Activated CD4-positive, alpha-beta T cell treated with anti-CD3 and anti-CD28 coated beads, Interleukin-2, Interleukin-4, amounts not matched to agents 100 ng/mL and 50 ng/mL, durations not matched to agents 16 hours and 8 hours (primary cell): ENCODE measurements at regions not wholly inside any gene's neighbourhood (a gene's known extent, or its start where the extent isn't known, plus 50 kb on each side); places are given as distances from the start of the nearest gene placed in this dataset.
A peak's percentile ranks its signal among the peaks of the same experiment; 100 is the strongest.

Experiments used
- DNase-seq: peaks from one replicate; pipeline ENCODE4 v3.0.0-alpha.2; 2020; ENCODE audit warnings: low spot score

DNA sequence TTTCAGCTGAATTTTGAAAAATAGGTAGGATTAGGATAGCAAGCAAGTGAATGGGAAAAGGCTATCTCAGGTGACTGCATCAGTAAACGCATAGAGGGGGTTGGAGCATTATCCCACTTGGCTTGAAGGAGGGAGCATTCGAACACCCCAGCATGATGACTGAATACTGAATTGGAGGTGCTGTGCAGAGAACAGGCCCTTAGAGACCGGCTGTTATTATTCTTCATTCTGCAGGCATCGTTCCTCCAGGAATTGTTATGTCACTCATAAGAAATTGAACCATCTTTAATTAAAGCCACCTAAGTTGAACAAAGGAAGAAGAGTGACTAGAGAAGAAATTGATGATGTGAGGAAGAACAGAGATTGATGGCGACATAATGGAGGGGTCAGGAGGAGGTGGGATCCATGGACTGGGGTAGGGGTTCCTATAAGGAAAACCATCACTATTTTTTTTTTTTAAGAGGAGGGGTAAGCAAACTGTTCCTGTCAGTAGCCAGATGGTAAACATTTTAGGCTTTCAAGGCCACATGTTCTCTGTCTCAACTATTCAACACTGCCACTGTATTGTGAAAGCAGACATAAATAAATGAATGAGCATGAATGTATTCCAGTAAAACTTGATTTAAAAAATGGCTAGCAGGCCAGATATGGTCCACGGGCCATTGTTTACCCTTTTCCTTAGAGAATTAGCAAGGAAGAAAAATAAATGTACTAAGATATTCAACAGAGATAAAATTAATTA lies 264.7 kb upstream of the TAC1 start:
- DNase-seq: no peak

DNA sequence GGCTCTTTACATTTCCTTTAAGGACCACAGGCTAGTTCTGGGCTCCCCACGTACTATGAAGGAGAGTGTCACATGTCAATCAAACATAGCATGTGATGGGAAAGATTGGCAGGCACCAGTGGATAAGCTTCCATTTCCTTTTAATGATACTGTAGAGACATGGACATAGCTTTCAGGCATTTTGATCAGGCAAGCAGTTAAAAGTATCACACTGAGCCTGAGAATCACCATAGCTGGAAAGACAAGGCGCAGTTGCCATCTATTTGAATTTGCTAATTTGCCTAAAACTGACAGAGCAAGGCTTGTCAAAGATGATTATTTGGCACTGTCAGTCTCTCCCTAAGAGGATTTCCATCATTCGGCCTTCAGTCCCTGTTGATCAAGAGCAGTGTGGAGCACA lies 263.4 kb upstream of the TAC1 start:
- no peak for DNase-seq

GRCh38 chr7:97470726-97471125 lies 261.2 kb upstream of the TAC1 start:
- no peak for DNase-seq

GRCh38 chr7:97471491-97471890 lies 260.4 kb upstream of the TAC1 start:
- no peak for DNase-seq

DNA sequence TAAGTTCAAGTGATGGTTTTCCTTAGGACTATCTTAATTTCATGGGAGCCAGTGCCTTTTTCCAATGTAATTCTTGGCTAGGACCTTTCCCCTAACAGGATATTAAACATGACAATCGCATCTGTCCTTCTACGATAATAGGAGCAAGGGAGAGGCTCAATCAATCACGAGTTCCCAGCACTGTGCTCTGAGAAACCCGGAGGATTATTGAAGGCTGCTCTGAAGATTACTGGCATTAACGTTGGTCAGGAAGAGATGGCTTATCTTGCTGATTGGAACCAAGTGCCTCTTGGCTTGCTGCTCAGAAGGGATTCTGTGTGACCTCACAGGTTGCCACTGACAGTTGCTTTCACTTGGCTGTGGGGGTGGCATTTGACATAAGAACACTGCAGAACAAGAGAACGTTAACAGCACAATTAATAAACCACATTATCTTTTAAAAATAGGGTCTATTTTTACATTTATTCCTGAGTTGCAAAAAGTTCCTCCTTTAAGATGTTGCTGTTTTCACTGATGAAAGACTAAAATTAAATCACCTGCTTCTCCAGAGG lies 252.1 kb upstream of the TAC1 start:
- DNase-seq: no peak

- no peak for DNase-seq
Measured at GRCh38 chr7:97480772-97481390, 251.0 kb upstream of the TAC1 start.

DNA sequence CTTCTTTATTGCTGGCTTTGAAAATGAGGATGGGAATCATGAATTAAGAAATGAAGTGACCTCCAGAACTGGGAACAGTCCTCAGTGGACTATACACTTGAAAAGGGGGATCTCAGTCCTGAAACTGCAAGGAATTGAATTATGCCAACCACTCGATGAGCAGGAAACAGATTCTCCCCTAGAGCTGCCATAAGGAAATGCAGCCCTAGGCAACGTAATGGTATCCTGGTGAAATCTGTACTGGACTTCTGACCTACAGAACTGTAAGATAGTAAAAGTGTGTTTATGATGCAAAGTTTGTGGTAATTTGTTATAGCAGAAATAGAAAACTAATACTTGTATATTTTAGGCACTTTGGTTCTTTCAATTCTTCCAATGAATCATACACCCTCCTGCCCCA lies 236.4 kb upstream of the TAC1 start:
- DNase-seq: no peak

DNA sequence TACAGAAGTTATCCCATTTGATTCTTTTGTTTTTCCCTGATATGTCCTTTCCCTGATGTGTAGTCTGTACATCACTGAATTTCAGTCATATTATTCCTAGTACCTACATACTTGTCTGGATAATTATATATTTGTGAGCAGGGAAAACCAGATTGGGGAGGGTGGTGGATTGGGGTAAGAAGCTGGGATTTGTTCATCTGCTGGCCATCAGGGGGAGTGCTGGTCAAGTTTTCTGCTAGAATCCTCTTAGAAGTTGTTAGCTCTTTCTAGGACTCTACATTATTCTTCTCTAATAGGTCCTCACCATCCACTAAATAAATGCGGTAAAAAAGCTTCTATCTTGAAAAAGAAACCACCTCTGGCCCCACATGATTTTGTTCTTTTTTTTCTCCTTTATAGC lies 232.7 kb upstream of the TAC1 start:
- DNase-seq: peak; percentile 9

DNA sequence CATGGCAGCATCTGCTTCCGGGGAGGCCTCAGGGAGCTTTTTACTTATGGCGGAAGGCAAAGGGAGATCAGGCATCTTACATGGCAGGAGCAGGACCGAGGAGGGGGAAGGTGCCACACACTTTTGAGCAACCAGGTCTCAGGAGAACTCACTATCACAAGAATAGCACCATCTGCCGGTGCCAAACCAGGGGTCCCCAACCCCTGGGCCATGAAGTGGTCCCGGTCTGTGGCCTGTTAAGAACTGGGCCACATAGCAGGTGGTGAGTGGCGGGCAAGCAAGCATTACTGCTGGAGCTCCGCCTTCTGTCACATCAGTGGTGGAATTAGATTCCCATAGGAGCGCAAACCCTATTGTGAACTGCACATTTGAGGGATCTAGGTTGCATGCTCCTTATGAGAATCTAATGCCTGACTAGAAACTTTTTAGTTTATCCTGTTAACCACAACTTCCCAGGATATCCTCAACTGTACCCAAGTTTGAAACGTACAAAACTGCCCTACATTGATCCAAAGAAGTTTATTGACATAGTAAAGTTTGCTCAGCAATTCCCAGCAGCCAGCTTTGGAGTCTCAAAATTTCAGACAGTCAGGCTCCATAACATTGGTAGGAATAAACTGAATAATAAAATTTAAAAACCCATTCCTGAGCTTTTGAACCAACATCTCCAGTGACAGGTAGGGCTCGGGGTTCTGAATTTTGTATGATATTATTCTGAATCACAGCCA lies 228.4 kb upstream of the TAC1 start:
- DNase-seq: no peak

GRCh38 chr7:97506728-97507127 lies 225.2 kb upstream of the TAC1 start:
- peak; percentile 2 for DNase-seq

- DNase-seq: no peak
Measured at GRCh38 chr7:97512441-97513207, 219.3 kb upstream of the TAC1 start.

GRCh38 chr7:97513326-97513725 lies 218.6 kb upstream of the TAC1 start:
- DNase-seq: no peak

GRCh38 chr7:97541188-97541587 lies 190.7 kb upstream of the TAC1 start:
- DNase-seq: no peak

DNA sequence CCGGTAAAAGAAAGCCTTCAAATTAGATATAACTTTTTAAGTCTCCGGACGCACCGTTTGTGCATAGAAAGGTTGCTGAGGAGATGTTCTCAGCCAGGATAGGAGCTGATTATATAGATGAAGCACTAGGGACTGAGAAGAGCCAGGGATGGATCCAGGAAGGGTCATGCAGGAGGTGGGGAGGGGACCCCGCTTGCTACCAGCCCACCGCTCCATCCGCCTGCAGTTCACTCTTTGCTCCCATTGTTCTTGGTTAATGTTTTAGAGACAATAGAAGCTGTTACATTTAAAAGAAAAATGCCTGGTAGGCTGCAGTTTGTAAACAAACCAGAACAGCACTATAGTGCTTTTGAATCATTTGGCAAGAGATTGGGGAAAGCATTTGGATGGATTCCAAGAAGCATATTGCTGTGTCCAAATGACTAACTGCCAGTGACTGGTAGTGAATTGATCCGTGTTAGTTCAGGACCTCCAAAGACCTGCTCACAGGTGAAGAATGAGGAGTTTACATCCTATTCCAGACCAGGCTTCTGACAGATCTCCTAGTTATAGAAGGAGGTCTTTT lies 175.9 kb upstream of the TAC1 start:
- DNase-seq: no peak

- no peak for DNase-seq
Measured at GRCh38 chr7:97565665-97566064, 166.2 kb upstream of the TAC1 start.

GRCh38 chr7:97573065-97573464 lies 158.8 kb upstream of the TAC1 start:
- no peak for DNase-seq

DNA sequence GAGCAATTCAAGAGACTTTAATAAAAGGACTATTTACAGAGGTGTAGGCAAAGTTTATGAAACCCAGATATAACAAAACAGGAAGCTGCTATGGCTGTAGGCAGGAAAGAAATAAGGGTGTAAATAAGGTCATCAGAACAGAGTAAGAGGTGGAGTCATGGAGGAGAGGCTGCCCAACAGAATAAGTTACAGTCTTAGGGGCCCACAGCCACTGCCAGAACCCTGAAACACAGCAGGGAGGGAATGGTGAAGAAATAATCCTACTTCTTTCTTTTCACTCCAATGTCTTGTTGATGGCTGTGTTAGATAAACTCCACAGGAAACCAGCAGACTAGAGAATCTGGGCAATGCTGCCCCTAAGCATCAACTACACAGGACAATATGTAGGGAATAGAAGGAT lies 155.8 kb upstream of the TAC1 start:
- no peak for DNase-seq

DNA sequence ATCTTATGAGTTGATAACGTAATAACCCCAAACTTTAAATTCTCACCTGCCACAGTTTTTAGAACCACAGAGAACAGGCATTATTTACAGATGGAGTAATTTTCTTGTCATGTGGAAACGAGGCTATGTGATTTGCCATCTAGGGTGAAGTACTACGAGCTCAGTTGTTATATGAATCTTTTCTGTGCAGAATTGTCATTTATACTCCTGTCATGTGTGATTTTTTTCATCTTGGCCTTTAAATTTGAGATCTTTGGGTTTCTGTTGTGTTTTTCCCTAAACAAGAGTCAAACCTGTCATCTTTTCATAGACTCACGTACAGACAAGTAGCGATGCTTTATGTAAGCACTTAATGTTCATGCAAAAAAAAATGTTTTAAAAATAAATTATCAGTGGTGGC lies 153.7 kb upstream of the TAC1 start:
- DNase-seq: no peak

DNA sequence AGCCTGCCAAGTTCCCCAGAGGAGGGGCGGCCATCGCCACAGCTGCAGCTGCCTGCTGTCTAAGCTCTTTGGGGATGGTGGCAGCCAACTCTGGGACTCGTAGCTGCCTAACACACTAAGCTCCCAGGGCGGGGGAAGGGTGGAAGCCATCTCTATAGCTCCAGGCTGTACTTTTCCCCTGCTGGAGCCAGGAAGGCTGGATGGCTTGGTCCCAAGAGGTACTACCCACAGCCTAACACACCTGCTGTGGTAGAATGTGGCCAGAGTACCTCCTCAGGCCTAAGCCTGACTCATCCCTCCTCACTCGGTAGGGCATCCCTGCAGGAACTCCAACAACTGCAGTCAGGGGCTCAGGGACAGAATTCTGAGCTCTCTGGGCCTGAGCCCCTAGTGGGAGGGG lies 151.7 kb upstream of the TAC1 start:
- DNase-seq: no peak

DNA sequence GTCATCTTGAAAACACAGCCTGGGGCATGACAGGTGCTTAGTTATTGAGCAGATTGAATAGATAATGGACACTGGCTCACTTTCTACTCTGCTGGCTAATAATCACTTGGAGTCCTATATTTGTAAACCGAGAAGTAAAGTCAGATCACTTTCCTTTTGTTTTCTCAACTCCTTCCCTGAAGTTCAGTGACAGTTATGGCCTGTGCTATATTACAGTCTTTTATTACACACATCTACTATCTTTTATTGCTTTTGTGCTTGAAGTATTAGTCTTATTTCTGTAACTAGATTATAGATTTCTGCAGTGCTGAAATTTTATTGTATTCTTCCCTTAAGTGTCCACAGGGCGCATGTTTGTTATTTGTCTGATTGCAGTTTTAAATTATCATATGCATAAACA lies 136.4 kb upstream of the TAC1 start:
- DNase-seq: no peak

- DNase-seq: no peak
Measured at GRCh38 chr7:97601931-97602457, 129.9 kb upstream of the TAC1 start.

DNA sequence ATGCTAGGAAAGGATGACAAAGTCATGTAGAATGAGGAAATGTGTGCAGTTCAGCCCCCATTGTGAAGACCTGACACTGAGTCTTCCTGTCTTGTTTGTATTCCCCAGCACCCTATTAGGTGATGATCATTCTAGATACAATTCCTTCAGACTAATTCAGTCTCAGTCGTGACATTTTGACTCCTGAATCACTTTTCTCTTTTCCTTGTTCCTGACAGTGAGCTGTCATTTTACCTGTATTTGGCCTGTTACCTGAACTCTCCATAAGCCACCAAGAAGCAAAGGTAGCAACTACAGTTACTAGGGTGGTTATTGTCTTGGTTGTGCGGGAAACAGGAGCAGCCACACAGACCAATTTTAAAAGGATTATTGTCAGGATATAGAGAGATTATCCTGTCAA lies 111.4 kb upstream of the TAC1 start:
- DNase-seq: no peak
